HCT116 (cell line): ENCODE measurements at regions not wholly inside any gene's neighbourhood (a gene's known extent, or its start where the extent isn't known, plus 50 kb on each side); places are given as distances from the start of the nearest gene placed in this dataset.

Experiments used
- CBX3 ChIP-seq: IDR thresholded peaks from 2 replicates; pipeline ENCODE4 v1.6.1; 2012; ENCODE audit warnings: low read depth
- CEBPB ChIP-seq: IDR thresholded peaks from 2 replicates; pipeline ENCODE4 v1.6.1; 2012; ENCODE audit warnings: low read depth
- CTCF ChIP-seq, 3 experiments: fragments of 200-600 bp in 1 of 3; sonication (generic) in 1 of 3; IDR thresholded peaks in 2 of 3; conservative IDR thresholded peaks in 1 of 3; 2 replicates each; pipeline ENCODE4 v1.5.1; 2012 to 2017; ENCODE audit warnings: low read depth in 2 of 3, low read length in 2 of 3, antibody characterized with exemption in 1 of 3, borderline replicate concordance in 1 of 3, control low read depth in 1 of 3, mild to moderate bottlenecking in 1 of 3, mixed read lengths in 1 of 3, mixed run types in 1 of 3, moderate library complexity in 1 of 3; ENCODE audit not compliant: insufficient read depth in 1 of 3
- EZH2 ChIP-seq: fragments of 200-600 bp; sonication (generic); IDR thresholded peaks from 2 replicates; pipeline ENCODE4 v1.6.1; 2017; ENCODE audit warnings: antibody characterized with exemption, mixed run types
- MAX ChIP-seq: IDR thresholded peaks from 2 replicates; pipeline ENCODE4 v1.6.1; 2012
- POLR2AphosphoS5 ChIP-seq: IDR thresholded peaks from 2 replicates; pipeline ENCODE4 v1.6.1; 2011; ENCODE audit warnings: mild to moderate bottlenecking, low read depth, low read length, moderate library complexity
- REST ChIP-seq: IDR thresholded peaks from 2 replicates; pipeline ENCODE4 v1.6.1; 2012; ENCODE audit warnings: low read depth

GRCh38 chr10:105964009-105964408 lies 1200.5 kb downstream of the SORCS1 start:
- TF ChIP-seq POLR2AphosphoS5 (no peak), CTCF (IDR thresholded peaks at IDR 0.05 in 2 of 3, conservative IDR thresholded peaks at IDR 0.05 in 1 of 3; ENCODE audit: borderline replicate concordance in 1 of 3, insufficient read depth in 1 of 3, low read depth in 2 of 3, low read length in 2 of 3) (no peak), REST (no peak), CEBPB (no peak), MAX (no peak), CBX3 (no peak), EZH2 (no peak)
